Dermis blood vessel endothelial cell (primary cell): ENCODE measurements at regions not wholly inside any gene's neighbourhood (a gene's known extent, or its start where the extent isn't known, plus 50 kb on each side); places are given as distances from the start of the nearest gene placed in this dataset.
A peak's percentile ranks its signal among the peaks of the same experiment; 100 is the strongest.
"Not testable (repeated sequence)": the region's sequence is repeated elsewhere in the genome, so short reads cannot be mapped to it uniquely, and the experiment has no call there.

Experiments used
- DNase-seq: peaks from one replicate; pipeline ENCODE4 v3.0.0; 2010

DNA sequence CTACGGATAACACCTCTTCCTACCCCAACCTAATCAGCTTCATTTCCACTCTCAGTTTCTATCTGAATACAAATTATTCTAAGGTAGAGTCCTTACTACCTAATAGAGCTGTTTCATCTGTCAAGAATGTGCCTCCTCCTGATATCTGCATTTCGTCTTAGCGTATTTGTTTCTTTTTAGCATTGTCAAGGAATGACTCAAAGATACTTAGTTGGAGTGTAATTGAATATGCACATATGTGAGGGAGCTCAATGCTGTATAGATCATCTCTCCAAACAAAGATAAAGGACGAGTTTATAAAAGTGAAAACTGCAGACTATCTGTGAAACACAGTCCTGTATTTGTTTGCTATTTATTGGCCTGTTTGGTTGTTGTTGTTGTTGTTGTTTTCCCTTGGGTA lies 2059.4 kb upstream of the CELF4 start:
- DNase-seq: peak; percentile 20

DNA sequence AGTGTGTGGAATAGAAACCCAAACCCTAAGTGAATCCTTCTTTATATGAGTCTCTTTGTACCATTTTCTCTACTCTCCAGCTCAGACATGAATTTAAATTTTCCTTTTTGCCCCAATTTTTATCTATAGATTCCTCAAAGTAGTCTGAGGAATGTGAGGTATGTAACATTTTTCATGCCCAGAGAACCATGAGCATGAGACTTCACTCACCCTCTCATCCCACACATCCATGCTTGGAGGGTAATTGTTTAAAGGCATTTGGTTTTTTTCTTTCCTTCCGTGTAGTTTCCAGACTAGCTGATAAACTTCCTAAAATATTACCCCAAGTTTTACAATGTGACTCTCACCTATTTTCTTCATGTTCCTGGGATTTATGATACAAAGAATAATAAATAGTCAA lies 2056.8 kb upstream of the CELF4 start:
- DNase-seq: no peak

DNA sequence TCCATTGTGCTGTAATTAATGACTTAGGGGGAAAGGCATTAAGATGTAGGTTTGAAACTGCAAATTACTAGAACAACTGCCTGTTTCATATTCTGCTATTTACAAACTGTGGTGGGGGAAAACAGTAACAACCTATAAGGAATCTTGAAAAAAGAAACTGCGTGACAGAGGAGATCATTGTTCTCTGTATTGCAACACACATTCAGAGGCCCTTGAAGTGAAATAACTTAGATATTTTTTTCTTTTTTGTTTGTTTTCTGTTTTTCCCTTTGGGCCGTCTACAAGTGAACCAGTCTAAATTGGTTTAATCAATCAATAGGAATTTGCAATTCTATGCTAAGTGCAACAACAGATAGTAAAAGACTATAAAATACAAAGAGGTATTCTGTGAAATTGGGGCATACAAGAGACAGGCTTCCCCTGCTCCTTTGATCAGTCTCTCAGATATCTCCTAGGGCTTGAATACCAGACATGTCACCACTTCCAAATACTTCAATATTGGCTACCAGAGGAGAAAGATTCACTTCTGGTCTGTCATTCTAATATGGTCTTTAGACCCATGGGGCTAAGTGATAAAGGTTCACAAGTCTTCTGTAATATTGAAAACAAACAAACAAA lies 2055.1 kb upstream of the CELF4 start:
- DNase-seq: no peak

DNA sequence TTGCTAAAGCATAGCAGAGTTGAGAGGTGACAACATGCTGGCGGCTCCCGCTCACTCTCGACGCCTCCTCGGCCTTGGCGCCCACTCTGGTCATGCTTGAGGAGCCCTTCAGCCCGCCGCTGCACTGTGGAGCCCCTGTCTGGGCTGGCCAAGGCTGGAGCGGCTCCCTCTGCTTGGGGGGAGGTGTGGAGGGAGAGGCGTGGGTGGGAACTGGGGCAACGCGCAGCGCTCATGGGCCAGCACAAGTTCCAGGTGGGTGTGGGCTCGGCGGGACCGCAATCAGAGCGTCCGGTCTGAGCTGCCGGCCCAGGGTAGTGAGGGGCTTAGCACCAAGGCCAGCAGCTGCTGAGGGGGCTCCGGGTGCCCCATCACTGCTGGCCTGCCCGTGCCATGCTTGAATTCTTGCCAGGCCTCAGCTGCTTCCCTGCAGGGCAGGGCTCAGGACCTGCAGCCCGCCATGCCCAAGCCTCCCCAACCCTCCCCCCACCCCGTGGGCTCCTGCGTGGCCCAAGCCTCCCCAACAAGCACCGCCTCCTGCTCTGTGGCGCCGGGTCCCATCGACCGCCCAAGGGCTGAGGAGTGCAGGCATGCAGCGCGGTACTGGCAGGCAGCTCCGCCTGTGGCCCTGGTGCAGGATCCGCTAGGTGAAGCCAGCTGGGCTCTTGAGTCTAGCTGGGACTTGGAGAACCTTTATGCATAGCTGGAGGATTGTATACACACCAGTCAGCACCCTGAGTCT lies 2052.8 kb upstream of the CELF4 start:
- DNase-seq: no peak

DNA sequence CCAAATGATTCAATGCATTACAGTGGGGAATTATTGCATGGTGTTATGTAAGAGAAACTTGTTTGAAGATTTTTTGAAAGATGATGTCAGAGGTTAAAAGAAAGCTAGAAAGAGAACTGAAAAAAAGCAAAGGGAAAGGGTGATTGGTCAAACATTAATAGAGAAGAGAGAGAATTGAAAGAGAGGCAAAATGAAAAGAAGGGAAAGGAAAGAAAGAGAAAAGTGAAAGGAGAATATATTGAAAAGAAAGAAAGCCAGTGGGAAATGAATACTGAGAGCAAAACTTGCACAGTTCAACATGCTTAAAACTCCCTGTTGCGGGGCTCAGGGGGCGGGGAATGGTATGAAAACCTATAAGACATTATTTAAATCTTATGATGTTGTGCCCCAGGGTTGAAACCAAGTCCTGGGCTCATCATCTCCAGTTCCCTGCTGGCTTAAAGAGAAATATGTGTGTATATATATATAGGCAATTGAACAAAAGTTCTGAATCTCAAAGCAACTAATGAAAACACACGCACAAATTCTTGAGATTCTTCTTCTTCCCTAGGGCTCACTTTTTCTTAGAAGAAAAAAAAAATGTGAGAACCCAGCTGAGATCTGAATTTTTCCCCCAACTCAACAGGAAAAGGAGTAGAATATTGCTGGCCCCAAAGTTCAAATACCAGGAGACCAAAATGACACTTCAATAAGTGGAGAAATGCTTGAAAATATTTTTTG lies 2045.9 kb upstream of the CELF4 start:
- no peak for DNase-seq

DNA sequence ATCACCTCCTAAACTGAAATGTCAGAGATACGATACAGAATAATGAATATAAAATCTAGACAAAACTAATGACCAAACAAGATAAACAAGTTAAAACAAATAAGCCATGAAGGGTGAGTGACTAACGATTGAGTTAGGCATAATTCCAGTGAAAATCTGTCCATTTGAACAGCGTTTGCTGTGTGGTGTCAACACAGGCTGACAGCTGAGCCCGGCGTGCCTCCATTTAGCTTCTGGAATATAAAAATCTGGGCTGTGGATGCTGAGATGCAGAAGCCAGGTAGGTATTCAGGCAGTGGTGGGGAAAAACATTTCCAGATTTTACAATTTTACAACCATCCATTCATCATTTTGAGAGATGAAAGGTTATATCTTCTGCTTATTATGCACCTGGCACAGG lies 2041.4 kb upstream of the CELF4 start:
- no peak for DNase-seq

DNA sequence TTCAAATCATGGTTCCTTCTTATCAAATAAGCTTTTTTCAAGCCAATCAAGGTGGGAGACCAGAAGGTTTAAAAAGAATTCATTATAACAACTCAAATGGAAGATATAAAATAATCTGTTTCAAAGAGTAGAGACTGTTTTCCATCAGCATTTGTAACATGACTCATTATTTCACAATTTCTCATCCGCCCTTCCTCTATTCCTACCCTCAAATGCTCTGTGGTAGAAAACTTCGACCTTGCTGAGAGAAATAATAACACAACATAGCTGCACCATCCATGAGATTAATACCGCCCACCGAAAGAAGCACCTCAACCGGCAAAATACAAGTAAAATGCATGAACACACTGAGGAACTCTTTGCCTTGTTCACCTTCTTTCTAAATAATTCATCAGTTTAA lies 2039.2 kb upstream of the CELF4 start:
- DNase-seq: peak; percentile 7

DNA sequence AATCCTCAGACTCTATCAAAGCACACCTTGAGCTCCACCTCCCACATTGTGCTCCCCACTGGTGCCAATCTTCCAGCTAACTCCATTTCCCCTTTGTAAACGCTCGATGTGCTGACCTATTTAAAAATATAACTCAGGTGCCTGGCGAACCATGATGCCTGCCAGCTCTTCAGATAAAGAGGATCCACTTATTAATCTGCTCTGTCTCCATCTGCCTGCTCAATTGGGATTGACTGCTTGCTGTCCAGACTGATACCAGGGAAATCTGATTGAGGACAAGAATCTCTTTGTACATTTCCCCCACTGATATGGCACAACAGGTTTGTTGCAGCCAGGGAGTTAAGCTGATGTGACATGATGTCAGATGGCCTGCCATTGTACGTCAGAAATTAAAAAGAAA lies 2036.5 kb upstream of the CELF4 start:
- no peak for DNase-seq

DNA sequence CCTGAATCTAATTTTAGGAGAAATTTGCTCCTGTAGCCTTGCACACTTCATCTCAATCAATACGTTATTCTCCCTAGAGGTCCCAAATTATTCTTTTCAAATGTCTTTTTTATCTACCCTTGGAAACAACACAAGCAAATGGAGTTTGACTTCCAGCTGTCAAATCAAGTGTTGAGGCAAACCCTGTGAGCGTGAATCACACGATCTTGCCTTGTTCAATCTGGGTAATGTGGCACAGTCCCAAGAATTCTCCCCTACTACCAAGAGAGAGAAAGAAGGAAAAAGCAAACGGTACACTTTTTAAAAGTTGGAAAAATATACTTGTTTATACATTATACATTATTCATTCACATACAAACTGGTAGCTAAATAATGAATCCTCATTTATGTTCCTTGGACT lies 2035.3 kb upstream of the CELF4 start:
- DNase-seq: no peak

DNA sequence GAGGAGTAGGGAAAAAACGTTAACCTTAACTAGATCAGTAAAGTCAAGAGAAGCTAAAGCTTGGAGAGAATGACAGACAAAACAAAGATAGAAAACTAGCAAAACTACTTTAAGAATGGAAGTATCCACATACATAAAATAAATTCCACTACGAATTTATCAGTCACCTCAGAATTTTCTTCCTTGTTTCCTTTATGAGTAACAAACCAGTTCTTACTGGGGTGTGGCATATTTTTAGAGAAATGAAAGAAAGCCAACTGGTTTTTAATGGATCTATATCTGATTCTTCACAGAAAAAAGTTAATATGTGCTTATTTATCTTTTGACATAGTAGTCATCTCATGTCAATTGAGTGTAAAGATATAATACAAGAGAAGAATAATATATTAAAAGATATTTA lies 2033.7 kb upstream of the CELF4 start:
- no peak for DNase-seq

DNA sequence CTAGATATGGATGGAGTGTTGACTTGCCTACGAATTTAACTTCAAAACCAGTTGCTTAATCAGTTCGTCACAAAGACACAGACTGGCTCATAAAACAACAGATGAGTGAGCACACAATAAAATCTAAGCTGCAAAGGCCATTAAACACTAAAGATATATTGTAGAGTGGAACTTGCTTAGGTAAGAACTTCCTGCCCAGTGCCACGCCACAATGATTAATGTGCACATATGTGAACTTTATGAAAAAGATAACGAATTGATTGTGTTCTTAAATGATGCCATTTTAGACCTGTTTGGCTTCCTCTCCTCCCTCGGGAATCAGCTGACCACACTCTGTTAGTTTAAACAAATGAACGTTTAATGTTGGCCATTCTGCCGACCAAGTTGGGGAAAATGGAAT lies 2031.3 kb upstream of the CELF4 start:
- DNase-seq: peak; percentile 24

DNA sequence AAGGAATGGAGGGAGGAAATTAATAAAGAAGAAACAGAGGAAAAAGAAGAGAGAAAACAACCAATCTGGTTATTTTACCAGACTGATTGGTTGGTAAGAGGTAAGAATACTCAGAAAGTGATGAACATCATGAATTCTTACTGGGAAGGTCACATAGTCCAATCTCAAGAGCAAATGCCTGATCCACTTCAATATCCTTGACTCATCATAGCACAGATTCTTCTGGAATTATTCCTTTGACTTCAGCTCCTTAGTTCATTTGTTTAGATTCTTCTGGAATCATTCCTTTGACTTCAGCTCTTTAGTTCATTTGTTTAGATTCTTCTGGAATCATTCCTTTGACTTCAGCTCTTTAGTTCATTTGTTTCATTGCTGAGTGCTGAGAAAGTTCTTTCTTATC lies 2030.6 kb upstream of the CELF4 start:
- no peak for DNase-seq

DNA sequence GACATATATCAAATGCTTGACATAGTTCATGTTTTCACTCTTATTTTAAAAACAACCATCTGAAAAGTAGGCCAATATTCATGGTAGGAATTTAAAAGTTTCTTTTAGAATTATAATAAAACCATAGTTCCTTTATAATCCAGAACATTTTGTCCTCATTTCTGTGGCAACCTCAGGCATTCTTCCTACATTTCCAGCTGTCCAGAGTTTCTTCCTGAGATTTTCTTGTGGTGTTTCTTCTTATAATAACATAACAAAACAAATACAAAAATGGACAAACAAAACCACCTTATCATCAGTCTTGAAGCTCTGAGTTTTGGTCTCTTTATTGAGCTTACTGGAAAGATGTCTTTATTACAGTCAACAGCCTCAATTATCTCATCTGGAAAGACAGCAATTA lies 2028.6 kb upstream of the CELF4 start:
- no peak for DNase-seq

DNA sequence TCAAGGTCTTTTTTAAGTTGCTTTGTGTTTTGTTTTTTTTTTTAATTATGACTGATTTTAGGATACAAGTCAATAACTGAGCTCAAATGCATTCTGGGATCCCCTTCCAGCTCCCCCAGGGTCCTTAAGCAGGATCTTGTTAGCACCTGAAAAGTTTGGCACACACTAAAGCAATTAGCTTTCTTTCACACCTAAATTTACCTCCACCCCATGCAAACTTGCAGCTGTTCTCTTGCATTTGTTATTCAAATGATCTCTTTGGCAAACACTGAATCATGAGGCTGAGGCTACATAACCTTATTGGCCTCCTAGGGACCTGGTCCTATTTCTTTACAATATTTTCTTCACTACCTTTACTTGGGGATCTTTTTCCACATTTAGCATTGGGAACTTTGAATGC lies 2026.1 kb upstream of the CELF4 start:
- no peak for DNase-seq

DNA sequence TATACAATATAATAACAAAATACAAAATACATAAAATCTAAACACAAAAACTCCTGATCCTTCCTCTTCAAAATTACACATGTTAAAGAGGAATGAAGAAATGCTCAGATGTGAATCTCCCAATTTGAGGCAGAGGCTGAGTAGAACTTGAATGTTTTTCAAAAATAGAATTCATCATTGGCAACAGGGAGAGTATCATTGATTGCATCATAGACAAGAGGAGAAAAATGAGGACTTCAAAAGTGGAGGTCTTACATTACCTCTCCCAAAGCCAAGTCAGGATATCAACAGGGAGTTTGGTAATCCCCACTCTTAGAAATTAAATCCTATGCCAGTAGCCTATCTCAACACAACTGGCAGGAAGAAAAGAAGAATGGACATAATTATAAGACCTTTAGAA lies 2023.9 kb upstream of the CELF4 start:
- DNase-seq: no peak

DNA sequence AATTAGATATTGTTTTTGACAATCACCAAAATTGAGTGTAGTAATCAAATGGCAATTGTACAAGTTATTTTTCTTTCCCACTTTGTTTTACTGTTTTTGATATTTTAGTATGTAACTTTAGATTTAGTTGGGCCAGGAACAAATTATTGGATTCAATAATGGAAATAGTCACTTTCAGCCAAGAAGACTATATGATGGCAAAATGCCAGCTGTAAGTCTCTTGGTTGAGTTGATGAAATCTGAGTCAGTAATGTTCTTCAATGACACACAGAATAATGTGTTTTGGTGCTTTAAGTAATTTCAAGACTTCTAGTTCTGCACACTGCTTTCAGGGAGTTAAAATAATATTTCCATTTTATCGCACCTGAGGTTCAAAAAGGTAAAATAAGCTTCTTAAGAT lies 2022.0 kb upstream of the CELF4 start:
- no peak for DNase-seq

DNA sequence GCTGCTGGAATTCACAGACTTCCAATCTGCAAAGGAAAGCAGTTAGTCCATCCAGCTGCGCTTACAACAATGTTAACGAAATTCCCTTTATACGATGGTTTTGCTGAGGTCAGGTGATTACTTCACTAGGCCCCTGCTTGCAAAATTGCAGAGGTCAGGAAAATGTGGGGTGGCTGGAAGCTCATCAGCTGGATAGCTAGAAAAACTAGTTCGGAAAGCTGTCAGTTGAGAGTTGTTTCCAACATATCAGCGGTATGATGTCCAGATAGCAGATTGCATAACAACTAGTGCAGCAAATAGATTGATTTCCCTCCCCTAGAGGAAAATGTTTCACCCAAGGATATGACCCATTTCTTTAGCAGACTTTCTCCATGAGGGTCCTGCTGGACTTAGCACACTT lies 2021.1 kb upstream of the CELF4 start:
- DNase-seq: no peak

DNA sequence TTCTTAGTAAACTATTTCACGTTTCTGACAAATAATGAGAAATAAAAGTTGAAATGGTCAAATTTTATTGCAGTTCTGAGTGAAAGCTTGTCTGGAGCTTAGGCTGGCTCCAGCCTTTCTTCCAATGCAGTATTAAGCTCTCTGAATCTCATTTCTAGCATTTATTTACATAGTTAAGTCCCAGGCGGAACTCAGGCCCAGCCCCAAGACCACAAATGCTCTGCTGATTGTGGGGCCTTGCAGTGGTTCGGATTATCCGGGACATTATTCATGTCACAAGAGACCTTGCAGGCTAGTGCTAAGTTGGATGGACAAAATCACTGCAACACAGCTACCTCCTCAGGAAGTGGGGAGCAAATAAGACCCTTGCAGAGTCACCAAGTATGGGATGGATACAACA lies 2009.3 kb upstream of the CELF4 start:
- no peak for DNase-seq

DNA sequence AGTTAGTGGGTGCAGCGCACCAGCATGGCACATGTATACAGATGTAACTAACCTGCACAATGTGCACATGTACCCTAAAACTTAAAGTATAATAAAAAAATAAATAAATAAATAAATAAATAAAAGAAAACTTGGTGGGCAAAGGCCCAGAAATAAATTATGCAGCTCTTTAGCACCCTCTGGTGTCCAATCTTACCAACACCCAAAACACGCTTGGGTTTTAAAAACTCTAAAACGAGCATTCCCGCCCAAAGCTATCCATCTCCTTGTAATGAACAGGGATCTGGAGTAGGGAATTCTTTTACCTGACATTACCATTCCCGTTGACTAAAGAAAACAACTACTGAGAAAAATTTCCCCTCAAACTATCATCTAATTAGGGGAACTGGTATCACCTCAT lies 2005.9 kb upstream of the CELF4 start:
- peak; percentile 69 for DNase-seq

DNA sequence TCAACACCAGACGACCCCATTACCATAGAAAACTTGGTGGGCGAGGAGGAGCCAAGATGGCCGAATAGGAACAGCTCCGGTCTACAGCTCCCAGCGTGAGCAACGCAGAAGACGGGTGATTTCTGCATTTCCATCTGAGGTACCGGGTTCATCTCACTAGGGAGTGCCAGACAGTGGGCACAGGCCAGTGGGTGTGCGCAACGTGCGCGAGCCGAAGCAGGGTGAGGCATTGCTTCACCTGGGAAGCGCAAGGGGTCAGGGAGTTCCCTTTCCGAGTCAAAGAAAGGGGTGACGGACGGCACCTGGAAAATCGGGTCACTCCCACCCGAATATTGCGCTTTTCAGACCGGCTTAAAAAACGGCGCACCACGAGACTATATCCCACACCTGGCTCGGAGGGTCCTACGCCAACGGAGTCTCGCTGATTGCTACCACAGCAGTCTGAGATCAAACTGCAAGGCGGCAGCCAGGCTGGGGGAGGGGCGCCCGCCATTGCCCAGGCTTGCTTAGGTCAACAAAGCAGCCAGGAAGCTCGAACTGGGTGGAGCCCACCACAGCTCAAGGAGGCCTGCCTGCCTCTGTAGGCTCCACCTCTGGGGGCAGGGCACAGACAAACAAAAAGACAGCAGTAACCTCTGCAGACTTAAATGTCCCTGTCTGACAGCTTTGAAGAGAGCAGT lies 2000.1 kb upstream of the CELF4 start:
- not testable (repeated sequence) for DNase-seq

DNA sequence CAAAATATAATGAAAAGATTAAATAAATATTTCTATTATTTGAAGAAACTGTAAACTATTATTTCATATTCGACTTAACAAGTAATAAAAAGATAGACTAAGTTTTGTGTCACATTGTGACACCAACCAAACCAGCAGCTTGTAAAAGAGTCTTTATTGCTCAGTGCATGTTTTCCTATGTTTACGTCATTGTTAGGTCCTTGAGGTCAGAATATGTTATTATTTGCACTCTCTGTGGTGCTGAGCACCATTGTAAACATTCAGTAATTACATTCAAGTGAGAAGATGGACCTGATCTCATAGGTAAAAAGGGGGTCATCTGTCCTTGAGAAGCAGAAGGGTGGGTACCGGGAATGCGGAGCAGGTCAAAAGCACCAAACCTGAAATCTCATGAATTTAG lies 1999.1 kb upstream of the CELF4 start:
- DNase-seq: no peak

DNA sequence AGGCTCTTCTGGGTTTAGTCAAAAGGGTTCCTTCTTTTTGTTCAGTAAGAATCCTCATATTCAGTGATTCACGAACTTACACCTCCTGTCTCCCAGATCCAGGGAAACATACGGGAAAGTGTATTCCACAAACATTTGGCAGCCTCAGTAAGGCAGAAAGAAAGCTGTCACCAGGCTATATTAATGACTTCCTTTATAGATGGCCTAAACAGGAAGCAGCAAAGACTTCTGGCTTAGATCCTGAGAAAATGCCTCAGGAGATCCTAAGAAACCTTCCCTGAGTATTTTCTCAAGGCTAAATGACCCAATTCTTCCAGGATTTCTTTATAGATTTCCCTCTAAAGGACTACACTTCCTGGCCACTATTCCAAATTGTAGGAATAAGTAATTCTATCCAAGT lies 1995.5 kb upstream of the CELF4 start:
- peak; percentile 91 for DNase-seq

DNA sequence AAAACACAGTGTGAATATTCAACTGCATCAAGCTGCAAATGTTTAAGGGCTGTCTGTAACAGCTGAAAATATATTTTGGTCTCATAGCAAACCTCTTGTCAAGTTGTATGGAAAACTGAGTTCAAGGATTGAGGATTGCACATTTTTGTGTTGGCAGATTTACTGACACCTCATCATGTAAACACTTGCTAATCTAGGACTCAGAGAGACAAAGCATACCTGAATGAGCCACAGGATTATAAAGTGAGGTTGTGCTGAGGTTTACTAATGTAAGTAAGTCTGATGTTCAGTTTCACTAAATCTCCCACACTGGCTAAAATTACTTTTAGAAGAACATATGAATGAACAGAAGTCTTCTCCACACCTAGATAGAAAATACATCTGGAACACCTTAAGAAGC lies 1993.1 kb upstream of the CELF4 start:
- no peak for DNase-seq

DNA sequence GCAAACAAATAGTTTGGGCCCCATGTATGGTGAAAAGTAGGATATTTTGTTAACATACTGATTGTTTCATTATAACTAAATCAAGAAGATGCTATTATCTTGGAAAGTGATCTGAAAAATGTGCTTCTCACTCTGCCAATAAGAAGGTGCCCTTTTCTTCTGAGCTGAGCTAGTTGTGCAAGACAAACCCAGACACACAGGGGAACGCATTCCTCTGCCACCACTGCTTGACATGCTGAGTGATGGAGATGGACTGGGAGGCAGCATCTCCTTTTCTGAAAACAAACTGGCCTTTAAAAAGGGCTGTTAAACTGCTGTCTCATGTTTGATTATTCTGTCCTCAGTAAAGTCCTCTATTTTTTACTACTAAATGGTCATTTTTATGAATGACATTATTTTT lies 1989.9 kb upstream of the CELF4 start:
- DNase-seq: no peak
